Brain pericyte (primary cell): ENCODE measurements at regions not wholly inside any gene's neighbourhood (a gene's known extent, or its start where the extent isn't known, plus 50 kb on each side); places are given as distances from the start of the nearest gene placed in this dataset.

Experiments used
- DNase-seq: peaks from one replicate; pipeline ENCODE4 v3.0.0-alpha.2; 2012; ENCODE audit warnings: low read depth, low spot score

GRCh38 chr16:73197598-73197997 is 149.7 kb upstream of the ZFHX3 start:
- no peak for DNase-seq

GRCh38 chr16:73196670-73197069 is 148.7 kb upstream of the ZFHX3 start:
- peak; percentile 43 for DNase-seq

GRCh38 chr16:73193464-73193863 is 145.5 kb upstream of the ZFHX3 start:
- DNase-seq: no peak

- no peak for DNase-seq
Observed at GRCh38 chr16:73192232-73192894, 144.4 kb upstream of the ZFHX3 start.

GRCh38 chr16:73191660-73192046 is 143.7 kb upstream of the ZFHX3 start:
- DNase-seq: no peak

- DNase-seq: no peak
Observed at GRCh38 chr16:73190688-73191659, 143.0 kb upstream of the ZFHX3 start.

- no peak for DNase-seq
Observed at GRCh38 chr16:73190256-73190655, 142.3 kb upstream of the ZFHX3 start.

GRCh38 chr16:73189136-73189535 is 141.2 kb upstream of the ZFHX3 start:
- no peak for DNase-seq

- DNase-seq: no peak
Observed at GRCh38 chr16:73186752-73187601, 139.0 kb upstream of the ZFHX3 start.

GRCh38 chr16:73185737-73186136 is 137.8 kb upstream of the ZFHX3 start:
- no peak for DNase-seq

- no peak for DNase-seq
Observed at GRCh38 chr16:73183611-73184092, 135.7 kb upstream of the ZFHX3 start.

GRCh38 chr16:73179705-73180331 is 131.9 kb upstream of the ZFHX3 start:
- DNase-seq: no peak

- DNase-seq: no peak
Observed at GRCh38 chr16:73177729-73178295, 129.9 kb upstream of the ZFHX3 start.

- no peak for DNase-seq
Observed at GRCh38 chr16:73176577-73177013, 128.7 kb upstream of the ZFHX3 start.

GRCh38 chr16:73172973-73173709 is 125.2 kb upstream of the ZFHX3 start:
- no peak for DNase-seq

GRCh38 chr16:73172241-73172972 is 124.5 kb upstream of the ZFHX3 start:
- DNase-seq: peak; percentile 94

GRCh38 chr16:73171901-73172240 is 123.9 kb upstream of the ZFHX3 start:
- no peak for DNase-seq

GRCh38 chr16:73171380-73171779 is 123.5 kb upstream of the ZFHX3 start:
- no peak for DNase-seq

- DNase-seq: no peak
Observed at GRCh38 chr16:73170612-73171038, 122.7 kb upstream of the ZFHX3 start.
